ENCODE measurements at regions not wholly inside any gene's neighbourhood (a gene's known extent, or its start where the extent isn't known, plus 50 kb on each side); places are given as distances from the start of the nearest gene placed in this dataset.

GRCh38 chr6:139748353-139749146, 374.1 kb upstream of the CITED2 start:
- H3K36me3 ChIP-seq (ENCODE audit: control insufficient read depth, insufficient read depth, low read length, severe bottlenecking): no peaks in the 10 kb centered on the region
- peak; percentile 42 for DNase-seq (ENCODE audit: low read depth)

GRCh38 chr6:139747154-139747553, 372.7 kb upstream of the CITED2 start:
- H3K4me1 ChIP-seq (ENCODE audit: control insufficient read depth, insufficient read depth, low read length): peaks cover 37% of the 10 kb centered on the region
- H3K9ac ChIP-seq (ENCODE audit: low read length): no peak overlapping the region
- no peaks in the 10 kb centered on the region for H3K27me3 ChIP-seq (replicated peaks; ENCODE audit: control insufficient read depth, insufficient read depth, low read length)
- no peaks in the 10 kb centered on the region for H3K36me3 ChIP-seq (ENCODE audit: control insufficient read depth, insufficient read depth, low read length, severe bottlenecking)
- no peak overlapping the region for H3K4me3 ChIP-seq (ENCODE audit: low read length)
- DNase-seq (ENCODE audit: low read depth): no peak
- no peaks in the 10 kb centered on the region for H3K9me3 ChIP-seq (ENCODE audit: control insufficient read depth, low read length)

More at GRCh38 chr6:139748353-139749146, 374.1 kb upstream of the CITED2 start:
- Histone ChIP-seq H3K9ac (ENCODE audit: low read length) (peak overlapping the region; percentile 41), H3K27me3 (replicated peaks; ENCODE audit: control insufficient read depth, insufficient read depth, low read length) (no peaks in the 10 kb centered on the region), H3K4me1 (ENCODE audit: control insufficient read depth, insufficient read depth, low read length) (peaks cover 36% of the 10 kb centered on the region), H3K9me3 (ENCODE audit: control insufficient read depth, low read length) (no peaks in the 10 kb centered on the region), H3K4me3 (ENCODE audit: low read length) (no peak overlapping the region)

DNA sequence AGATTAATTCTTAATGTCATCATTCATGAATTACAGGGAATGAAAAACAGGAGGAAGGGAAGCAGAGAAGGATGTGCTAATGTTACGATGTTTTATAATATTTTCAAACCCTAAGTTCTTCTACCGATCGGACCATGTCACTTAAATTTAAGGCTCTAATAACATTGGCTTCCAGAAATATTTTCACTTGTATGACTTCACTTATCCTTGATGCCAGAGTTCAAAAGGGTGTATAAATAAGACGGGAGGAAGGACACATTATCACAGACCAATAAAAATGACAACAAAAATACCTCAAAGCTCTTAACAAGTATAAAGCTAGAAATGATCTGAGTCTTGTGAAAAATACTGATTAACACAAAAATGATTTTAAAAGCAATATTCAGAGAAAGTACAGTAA, 370.4 kb upstream of the CITED2 start:
- no peak overlapping the region for H3K9ac ChIP-seq (ENCODE audit: low read length)
- no peak for DNase-seq (ENCODE audit: low read depth)
- H3K9me3 ChIP-seq (ENCODE audit: control insufficient read depth, low read length): no peaks in the 10 kb centered on the region
- peaks cover 34% of the 10 kb centered on the region for H3K4me1 ChIP-seq (ENCODE audit: control insufficient read depth, insufficient read depth, low read length)
- H3K4me3 ChIP-seq (ENCODE audit: low read length): no peak overlapping the region
- H3K36me3 ChIP-seq (ENCODE audit: control insufficient read depth, insufficient read depth, low read length, severe bottlenecking): no peaks in the 10 kb centered on the region
- no peaks in the 10 kb centered on the region for H3K27me3 ChIP-seq (replicated peaks; ENCODE audit: control insufficient read depth, insufficient read depth, low read length)

DNA sequence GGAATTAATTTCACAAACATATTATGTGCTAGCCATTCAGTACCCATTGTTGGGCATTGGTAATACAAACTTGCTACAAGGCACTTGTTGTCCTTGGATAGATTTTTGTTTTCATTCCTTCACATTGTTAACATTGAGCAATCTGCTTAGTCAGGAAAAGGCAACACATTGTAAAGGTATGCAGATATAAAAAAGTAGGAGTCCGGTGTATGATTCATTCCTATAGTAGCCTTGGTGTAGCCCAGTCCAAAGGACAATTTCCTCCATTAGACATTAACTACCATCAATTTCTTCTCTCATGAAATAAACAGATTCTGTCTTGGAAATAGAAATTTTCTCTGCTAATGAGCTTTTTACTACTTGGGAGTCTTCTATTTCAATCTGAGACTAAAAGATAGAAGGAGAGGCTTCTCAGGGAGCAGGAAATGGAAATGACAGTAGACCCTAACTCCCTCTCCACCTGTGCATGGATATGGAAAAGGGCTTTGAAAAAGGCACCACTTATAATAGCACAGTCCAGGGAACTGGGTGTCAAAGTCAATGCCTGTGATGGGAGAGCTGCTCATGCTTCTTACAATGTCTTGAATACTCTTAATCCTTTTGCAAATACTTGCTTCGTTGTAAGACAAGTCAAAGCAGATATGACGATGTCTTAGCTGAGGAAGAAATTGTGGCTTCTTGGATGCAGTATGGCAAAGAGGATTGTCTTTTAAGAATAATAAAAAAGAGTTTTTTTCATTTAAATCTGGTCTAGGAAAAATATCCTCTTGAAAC, 369.4 kb upstream of the CITED2 start:
- H3K27me3 ChIP-seq (replicated peaks; ENCODE audit: control insufficient read depth, insufficient read depth, low read length): no peaks in the 10 kb centered on the region
- DNase-seq (ENCODE audit: low read depth): peak; percentile 93

GRCh38 chr6:139742671-139743070, 368.2 kb upstream of the CITED2 start:
- H3K4me3 ChIP-seq (ENCODE audit: low read length): no peak overlapping the region
- H3K36me3 ChIP-seq (ENCODE audit: control insufficient read depth, insufficient read depth, low read length, severe bottlenecking): no peaks in the 10 kb centered on the region
- no peaks in the 10 kb centered on the region for H3K9me3 ChIP-seq (ENCODE audit: control insufficient read depth, low read length)
- DNase-seq (ENCODE audit: low read depth): peak; percentile 60
- peaks cover 28% of the 10 kb centered on the region for H3K4me1 ChIP-seq (ENCODE audit: control insufficient read depth, insufficient read depth, low read length)
- no peaks in the 10 kb centered on the region for H3K27me3 ChIP-seq (replicated peaks; ENCODE audit: control insufficient read depth, insufficient read depth, low read length)
- no peak overlapping the region for H3K9ac ChIP-seq (ENCODE audit: low read length)

More for the DNA sequence above, 369.4 kb upstream of the CITED2 start:
- Histone ChIP-seq H3K36me3 (ENCODE audit: control insufficient read depth, insufficient read depth, low read length, severe bottlenecking) (no peaks in the 10 kb centered on the region), H3K9me3 (ENCODE audit: control insufficient read depth, low read length) (no peaks in the 10 kb centered on the region), H3K4me3 (ENCODE audit: low read length) (peak overlapping the region; percentile 33), H3K4me1 (ENCODE audit: control insufficient read depth, insufficient read depth, low read length) (peaks cover 37% of the 10 kb centered on the region), H3K9ac (ENCODE audit: low read length) (peak overlapping the region; percentile 20)

DNA sequence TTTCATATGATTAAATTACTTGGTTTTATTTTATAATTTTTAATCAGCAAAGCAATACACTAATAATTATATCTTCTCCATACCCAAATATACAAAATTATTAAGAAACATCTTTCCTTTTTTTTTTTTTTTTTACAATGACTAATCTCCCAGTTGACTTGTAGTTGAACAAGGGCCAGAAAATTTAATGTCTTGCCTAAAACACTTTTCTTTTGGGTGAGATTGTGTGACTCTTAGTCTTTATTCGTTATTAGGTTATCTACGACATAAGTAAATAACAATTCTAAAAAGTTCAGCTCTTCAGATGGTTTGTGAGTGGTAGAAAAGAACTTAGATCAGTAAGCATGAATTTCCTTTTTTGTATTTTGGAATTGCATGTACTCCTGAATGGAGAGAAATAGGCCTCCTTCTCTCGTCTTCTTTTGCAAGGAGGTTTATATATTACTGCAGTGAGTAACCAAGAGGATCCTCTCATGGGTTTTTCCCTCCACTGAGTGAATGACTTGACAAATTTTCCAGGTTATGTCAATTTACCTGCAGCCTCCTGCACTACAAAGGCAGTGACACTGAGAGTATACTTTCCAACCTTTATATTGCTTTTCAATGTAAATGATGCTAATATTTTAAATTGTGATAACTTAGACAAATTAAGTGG, 364.5 kb upstream of the CITED2 start:
- no peaks in the 10 kb centered on the region for H3K36me3 ChIP-seq (ENCODE audit: control insufficient read depth, insufficient read depth, low read length, severe bottlenecking)
- no peak for DNase-seq (ENCODE audit: low read depth)
- peaks cover 17% of the 10 kb centered on the region for H3K4me1 ChIP-seq (ENCODE audit: control insufficient read depth, insufficient read depth, low read length)
- H3K4me3 ChIP-seq (ENCODE audit: low read length): no peak overlapping the region
- H3K9me3 ChIP-seq (ENCODE audit: control insufficient read depth, low read length): no peaks in the 10 kb centered on the region
- H3K9ac ChIP-seq (ENCODE audit: low read length): no peak overlapping the region
- H3K27me3 ChIP-seq (replicated peaks; ENCODE audit: control insufficient read depth, insufficient read depth, low read length): no peaks in the 10 kb centered on the region

DNA sequence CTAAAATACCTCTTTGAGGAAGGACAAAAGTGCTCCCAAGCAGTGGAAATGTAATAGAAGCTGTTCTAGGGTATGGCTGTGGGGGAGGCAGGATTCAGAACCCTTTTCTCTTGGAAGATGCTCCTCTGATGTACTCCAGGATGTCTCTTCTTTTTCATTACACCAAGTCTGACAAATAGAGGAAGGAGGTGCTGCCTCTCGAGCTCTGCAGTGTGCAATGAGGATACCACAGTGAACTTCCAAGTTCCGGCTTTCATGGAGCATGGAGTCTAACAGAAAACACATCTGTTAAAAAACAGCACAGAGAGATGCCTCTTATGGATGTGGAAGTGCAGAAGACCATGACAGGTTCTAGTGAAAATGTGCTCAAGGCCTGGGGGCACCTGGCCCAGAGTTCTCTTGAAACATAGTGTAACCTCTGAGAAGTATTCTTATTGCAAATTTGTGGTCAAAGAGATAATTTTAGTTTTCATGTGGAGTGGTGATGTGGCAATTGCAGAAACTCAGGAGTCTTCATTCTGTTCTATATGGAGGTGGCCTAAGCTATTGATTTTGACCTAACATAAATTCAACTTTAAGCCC, 362.0 kb upstream of the CITED2 start:
- H3K4me3 ChIP-seq (ENCODE audit: low read length): no peak overlapping the region
- no peak for DNase-seq (ENCODE audit: low read depth)
- peaks cover 21% of the 10 kb centered on the region for H3K4me1 ChIP-seq (ENCODE audit: control insufficient read depth, insufficient read depth, low read length)
- H3K27me3 ChIP-seq (replicated peaks; ENCODE audit: control insufficient read depth, insufficient read depth, low read length): no peaks in the 10 kb centered on the region
- no peaks in the 10 kb centered on the region for H3K36me3 ChIP-seq (ENCODE audit: control insufficient read depth, insufficient read depth, low read length, severe bottlenecking)
- H3K9me3 ChIP-seq (ENCODE audit: control insufficient read depth, low read length): no peaks in the 10 kb centered on the region
- H3K9ac ChIP-seq (ENCODE audit: low read length): no peak overlapping the region

DNA sequence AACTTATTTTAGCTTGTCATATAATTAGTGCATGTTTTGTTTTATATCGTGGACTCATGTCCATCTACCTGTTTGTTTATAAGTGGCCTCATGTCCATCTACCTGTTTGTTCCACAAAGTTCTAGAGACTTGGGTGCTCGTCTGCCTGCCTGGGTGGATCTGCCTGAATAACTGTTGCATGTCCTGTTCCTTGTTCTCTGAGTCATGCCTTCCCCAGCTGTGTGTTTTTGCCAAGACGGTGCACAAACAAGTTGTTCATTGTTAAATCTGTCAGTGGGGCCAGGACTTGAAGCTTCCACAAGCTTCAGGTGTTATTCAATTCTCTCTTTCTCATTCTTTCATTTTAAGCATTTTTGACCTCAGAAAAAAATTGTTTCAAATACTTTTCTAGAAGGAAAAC, 358.0 kb upstream of the CITED2 start:
- DNase-seq (ENCODE audit: low read depth): peak; percentile 62
- H3K9ac ChIP-seq (ENCODE audit: low read length): no peak overlapping the region
- no peak overlapping the region for H3K4me3 ChIP-seq (ENCODE audit: low read length)
- H3K4me1 ChIP-seq (ENCODE audit: control insufficient read depth, insufficient read depth, low read length): peaks cover 15% of the 10 kb centered on the region
- H3K9me3 ChIP-seq (ENCODE audit: control insufficient read depth, low read length): no peaks in the 10 kb centered on the region
- H3K36me3 ChIP-seq (ENCODE audit: control insufficient read depth, insufficient read depth, low read length, severe bottlenecking): no peaks in the 10 kb centered on the region
- no peaks in the 10 kb centered on the region for H3K27me3 ChIP-seq (replicated peaks; ENCODE audit: control insufficient read depth, insufficient read depth, low read length)

DNA sequence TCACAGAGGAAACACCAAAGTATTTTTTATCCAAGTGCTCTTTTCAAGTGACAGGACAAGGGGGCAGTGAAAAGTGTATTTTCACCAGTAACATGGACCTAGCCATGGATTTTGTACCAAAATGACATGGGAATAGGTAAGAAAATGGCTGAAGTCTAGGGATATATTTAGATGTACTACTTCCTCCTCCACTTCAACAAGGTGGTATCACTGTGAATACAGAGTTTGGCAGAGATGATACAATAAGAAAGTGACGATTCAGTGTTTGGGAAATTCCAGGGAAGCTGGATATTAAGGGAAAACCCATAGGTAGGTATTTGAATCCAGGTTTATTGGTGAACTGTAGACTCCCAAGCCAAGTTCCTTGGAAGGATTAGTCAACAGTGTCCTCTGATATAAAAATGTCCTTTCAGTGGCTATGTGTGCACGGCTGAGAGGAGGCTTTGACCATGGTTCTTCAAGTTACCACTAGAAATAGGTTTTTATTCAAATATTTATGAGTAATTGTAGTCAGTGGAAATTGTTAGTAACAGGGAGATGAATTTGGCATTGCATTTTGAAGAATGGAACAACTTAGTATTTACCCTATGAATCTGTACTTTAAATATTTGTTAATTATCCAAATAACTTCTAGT, 356.0 kb upstream of the CITED2 start:
- Histone ChIP-seq H3K9ac (ENCODE audit: low read length) (no peak overlapping the region), H3K4me3 (ENCODE audit: low read length) (no peak overlapping the region), H3K36me3 (ENCODE audit: control insufficient read depth, insufficient read depth, low read length, severe bottlenecking) (no peaks in the 10 kb centered on the region), H3K27me3 (replicated peaks; ENCODE audit: control insufficient read depth, insufficient read depth, low read length) (no peaks in the 10 kb centered on the region), H3K9me3 (ENCODE audit: control insufficient read depth, low read length) (no peaks in the 10 kb centered on the region), H3K4me1 (ENCODE audit: control insufficient read depth, insufficient read depth, low read length) (peaks cover 15% of the 10 kb centered on the region)
- DNase-seq (ENCODE audit: low read depth): no peak

DNA sequence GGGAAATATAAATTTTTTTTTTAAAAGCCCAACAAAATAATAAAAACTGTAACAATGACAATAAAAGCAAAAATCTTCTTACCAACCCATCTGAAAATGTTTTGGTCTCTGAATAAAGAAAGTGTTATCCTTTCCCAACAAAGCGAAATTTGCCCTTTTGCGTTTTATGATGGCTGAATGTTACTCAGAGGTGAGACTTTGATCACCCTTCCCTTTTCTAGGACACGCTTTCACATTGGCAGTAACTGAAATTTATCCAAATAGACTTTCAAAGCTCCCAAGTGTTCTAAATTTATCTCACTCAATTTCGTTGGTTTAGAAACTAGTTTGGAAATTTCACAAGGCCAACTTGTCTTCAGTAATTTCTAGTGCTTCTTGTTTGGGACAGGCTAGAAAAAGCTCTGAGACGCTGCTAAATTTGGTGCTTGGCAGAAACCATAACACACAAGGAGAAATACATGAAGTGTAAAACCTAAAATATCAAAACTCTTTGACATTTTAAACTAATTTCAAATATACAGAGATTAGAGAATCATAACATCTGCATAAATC, 354.5 kb upstream of the CITED2 start:
- no peak overlapping the region for H3K9ac ChIP-seq (ENCODE audit: low read length)
- H3K36me3 ChIP-seq (ENCODE audit: control insufficient read depth, insufficient read depth, low read length, severe bottlenecking): no peaks in the 10 kb centered on the region
- H3K9me3 ChIP-seq (ENCODE audit: control insufficient read depth, low read length): no peaks in the 10 kb centered on the region
- no peaks in the 10 kb centered on the region for H3K27me3 ChIP-seq (replicated peaks; ENCODE audit: control insufficient read depth, insufficient read depth, low read length)
- DNase-seq (ENCODE audit: low read depth): no peak
- H3K4me3 ChIP-seq (ENCODE audit: low read length): no peak overlapping the region
- H3K4me1 ChIP-seq (ENCODE audit: control insufficient read depth, insufficient read depth, low read length): peaks cover 15% of the 10 kb centered on the region

Data from adipocyte (in vitro differentiated cells).